ENCODE measurements at regions not wholly inside any gene's neighbourhood (a gene's known extent, or its start where the extent isn't known, plus 50 kb on each side); places are given as distances from the start of the nearest gene placed in this dataset.

DNA sequence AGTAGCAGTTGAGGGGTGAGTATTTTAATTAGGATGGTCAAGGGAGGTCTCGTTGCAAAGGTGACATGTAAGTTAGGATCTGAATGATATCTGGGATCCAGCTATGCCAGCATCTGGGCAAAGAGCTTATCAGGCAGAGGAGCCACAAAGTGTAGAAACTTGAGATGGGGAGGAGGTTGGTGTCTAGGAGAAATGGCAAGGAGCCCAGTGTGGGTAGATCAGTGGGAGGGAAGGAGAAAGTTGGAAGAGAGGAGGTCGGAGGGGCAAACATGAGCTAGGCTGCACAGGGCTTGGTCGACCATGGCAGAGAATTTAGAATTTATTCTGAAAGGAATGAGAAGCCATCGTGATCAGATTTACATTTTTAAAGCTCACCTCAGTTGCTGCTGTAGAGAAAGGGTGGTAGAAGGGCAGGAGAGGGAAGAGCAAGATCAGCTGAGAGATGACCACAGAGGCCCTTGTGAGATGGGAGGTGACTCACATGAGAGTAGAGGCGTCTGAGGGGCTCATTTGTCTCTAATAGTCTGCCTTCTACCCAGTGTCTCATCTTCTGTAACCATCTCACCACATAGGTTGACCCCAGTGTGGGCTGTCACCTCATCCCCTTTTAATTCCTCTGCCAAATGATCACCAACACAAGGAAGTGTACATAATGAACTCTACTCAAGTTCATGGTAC is 170.0 kb downstream of the ETAA1 start:
- DNase-seq, result no peak
- ATAC-seq, result no peak
- in situ Hi-C loops (cut with MboI; ENCODE audit: low sequenced_read_pairs in 4 of 4) (no loop called here), intact Hi-C loops (cut with DNase I; ENCODE audit: low total_unique reads) (no loop called here)
- no peaks in the 10 kb centered on the region for H3K36me3 ChIP-seq
- TF ChIP-seq, protein P1, sequence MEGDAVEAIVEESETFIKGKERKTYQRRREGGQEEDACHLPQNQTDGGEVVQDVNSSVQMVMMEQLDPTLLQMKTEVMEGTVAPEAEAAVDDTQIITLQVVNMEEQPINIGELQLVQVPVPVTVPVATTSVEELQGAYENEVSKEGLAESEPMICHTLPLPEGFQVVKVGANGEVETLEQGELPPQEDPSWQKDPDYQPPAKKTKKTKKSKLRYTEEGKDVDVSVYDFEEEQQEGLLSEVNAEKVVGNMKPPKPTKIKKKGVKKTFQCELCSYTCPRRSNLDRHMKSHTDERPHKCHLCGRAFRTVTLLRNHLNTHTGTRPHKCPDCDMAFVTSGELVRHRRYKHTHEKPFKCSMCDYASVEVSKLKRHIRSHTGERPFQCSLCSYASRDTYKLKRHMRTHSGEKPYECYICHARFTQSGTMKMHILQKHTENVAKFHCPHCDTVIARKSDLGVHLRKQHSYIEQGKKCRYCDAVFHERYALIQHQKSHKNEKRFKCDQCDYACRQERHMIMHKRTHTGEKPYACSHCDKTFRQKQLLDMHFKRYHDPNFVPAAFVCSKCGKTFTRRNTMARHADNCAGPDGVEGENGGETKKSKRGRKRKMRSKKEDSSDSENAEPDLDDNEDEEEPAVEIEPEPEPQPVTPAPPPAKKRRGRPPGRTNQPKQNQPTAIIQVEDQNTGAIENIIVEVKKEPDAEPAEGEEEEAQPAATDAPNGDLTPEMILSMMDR (IDR thresholded peaks at IDR 0.05 in 4 of 5, conservative IDR thresholded peaks at IDR 0.05 in 1 of 5), result no peak
- TF ChIP-seq POLR2A (IDR thresholded peaks at IDR 0.05), result no peak
- peaks cover 1 to 4% of the 10 kb centered on the region in 2 donors for H3K4me1 ChIP-seq
- no peak overlapping the region for H3K27ac ChIP-seq
- H3K27me3 ChIP-seq, result no peaks in the 10 kb centered on the region
- no peak overlapping the region for H3K4me3 ChIP-seq
- H3K9me3 ChIP-seq, result no peaks in the 10 kb centered on the region

DNA sequence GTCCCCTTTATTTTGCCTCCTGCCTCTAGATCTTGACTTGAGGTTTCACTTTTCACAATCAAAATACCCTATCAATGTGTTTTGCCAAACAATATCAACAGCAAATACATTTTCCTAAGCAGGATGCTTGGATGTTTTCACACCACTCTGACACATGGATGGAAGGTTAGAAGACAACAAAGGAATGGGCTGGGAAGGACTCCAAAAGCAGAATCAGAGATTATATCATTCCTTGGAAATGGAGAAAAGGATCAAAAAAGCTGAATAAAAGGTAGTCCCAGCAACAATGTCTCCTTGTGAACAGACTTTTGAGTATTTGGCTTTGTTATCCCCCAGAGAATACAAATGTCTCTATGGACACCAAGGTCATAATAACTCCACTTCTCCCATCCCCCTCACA is 170.8 kb downstream of the ETAA1 start:
- no peaks in the 10 kb centered on the region for H3K9me3 ChIP-seq
- no peak overlapping the region for H3K27ac ChIP-seq
- no peaks in the 10 kb centered on the region for H3K27me3 ChIP-seq
- in situ Hi-C loops (cut with MboI; ENCODE audit: low sequenced_read_pairs in 4 of 4), result no loop called here
- intact Hi-C loops (cut with DNase I; ENCODE audit: low total_unique reads), result no loop called here
- DNase-seq (no peak), ATAC-seq (no peak)
- no peak for TF ChIP-seq POLR2A (IDR thresholded peaks at IDR 0.05)
- TF ChIP-seq, protein P1 (IDR thresholded peaks at IDR 0.05 in 4 of 5, conservative IDR thresholded peaks at IDR 0.05 in 1 of 5), result no peak
- H3K4me3 ChIP-seq, result no peak overlapping the region
- H3K4me1 ChIP-seq, result peaks cover 5 to 11% of the 10 kb centered on the region in 2 donors
- no peaks in the 10 kb centered on the region for H3K36me3 ChIP-seq

DNA sequence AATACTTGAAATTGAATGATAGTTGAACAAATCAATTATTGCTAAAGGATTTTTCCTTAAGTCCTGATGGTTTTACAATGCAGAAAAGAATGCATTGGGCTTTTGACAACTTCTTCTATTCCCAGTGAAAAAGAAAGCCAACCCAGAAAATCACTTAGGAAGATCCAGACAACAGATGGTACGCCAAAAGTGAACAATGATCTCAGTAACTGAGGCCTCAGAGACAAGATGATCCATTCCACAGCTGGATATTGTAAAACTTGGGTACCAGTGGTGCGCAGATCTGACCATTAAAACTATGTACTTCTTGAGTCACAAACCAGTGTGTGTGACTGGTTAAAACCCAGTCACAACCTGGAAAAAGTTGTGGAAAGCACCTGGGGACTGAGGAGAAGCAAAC is 173.5 kb downstream of the ETAA1 start:
- in situ Hi-C loops (cut with MboI; ENCODE audit: low sequenced_read_pairs in 4 of 4), result no loop called here
- H3K27ac ChIP-seq, result no peak overlapping the region
- no peaks in the 10 kb centered on the region for H3K9me3 ChIP-seq
- no peaks in the 10 kb centered on the region for H3K27me3 ChIP-seq
- H3K36me3 ChIP-seq, result no peaks in the 10 kb centered on the region
- intact Hi-C loops (cut with DNase I; ENCODE audit: low total_unique reads), result no loop called here
- H3K4me3 ChIP-seq, result no peak overlapping the region
- ATAC-seq (no peak), DNase-seq (no peak)
- TF ChIP-seq, protein P1 (IDR thresholded peaks at IDR 0.05 in 4 of 5, conservative IDR thresholded peaks at IDR 0.05 in 1 of 5), result no peak
- no peak for TF ChIP-seq POLR2A (IDR thresholded peaks at IDR 0.05)
- peaks cover 5 to 11% of the 10 kb centered on the region in 2 donors for H3K4me1 ChIP-seq

DNA sequence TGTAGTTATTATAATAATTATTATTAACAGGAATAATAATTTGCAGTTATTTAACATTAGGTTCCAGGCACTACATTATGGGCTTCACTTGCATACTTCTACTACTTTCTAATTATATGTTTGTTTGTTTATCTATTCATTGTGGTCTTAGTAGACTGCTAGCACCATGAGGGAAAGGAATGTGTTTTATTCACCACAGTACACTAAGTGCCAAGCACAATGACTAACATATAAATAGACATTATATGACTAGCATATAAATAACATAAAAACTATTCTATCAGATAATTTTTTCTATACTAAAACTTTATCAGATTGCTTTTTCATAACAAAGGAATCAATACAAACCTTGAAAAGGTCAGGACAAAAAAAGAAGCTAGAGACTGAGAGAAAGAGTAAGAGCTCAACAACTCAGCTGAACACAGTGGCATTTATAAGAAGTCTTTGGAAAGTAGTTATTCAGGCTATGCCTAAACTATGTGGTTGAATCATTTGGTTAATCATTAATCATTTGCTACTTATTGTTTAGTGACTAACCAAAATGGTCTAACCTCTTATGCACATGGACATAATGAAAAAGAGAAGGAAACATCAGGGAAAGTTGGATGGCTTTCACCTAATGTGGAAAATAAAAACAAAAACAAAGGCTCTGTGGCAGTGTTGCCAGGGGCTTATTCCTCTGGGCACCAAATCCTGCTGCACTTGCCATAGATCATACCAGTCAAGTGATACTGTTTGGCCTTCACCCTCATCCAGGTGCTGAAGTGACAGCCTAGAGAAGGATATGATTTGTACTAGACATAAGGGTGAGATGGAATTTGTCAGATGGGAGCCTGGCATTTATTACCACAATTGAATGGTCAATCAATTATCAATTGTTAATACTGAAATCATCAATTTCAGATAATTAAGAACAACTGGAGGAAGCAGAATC is 174.9 kb downstream of the ETAA1 start:
- Histone ChIP-seq H3K36me3 (no peaks in the 10 kb centered on the region), H3K4me3 (no peak overlapping the region), H3K27me3 (no peaks in the 10 kb centered on the region), H3K27ac (peak overlapping the region in 1 of 4 donors; percentile 9), H3K9me3 (no peaks in the 10 kb centered on the region), H3K4me1 (peaks cover 5 to 11% of the 10 kb centered on the region in 2 donors)
- intact Hi-C loops (cut with DNase I; ENCODE audit: low total_unique reads), result no loop called here
- no peak for DNase-seq
- peak in 1 of 2 donors; percentile 66 for ATAC-seq
- in situ Hi-C loops (cut with MboI; ENCODE audit: low sequenced_read_pairs in 4 of 4), result no loop called here
- TF ChIP-seq, protein P1 (IDR thresholded peaks at IDR 0.05 in 4 of 5, conservative IDR thresholded peaks at IDR 0.05 in 1 of 5), result no peak
- TF ChIP-seq POLR2A (IDR thresholded peaks at IDR 0.05), result no peak

Data from gastrocnemius medialis (tissue), 4 donors.